IPS DF 4.7 (cell line): ENCODE measurements at regions not wholly inside any gene's neighbourhood (a gene's known extent, or its start where the extent isn't known, plus 50 kb on each side); places are given as distances from the start of the nearest gene placed in this dataset.
"Not testable (repeated sequence)": the region's sequence is repeated elsewhere in the genome, so short reads cannot be mapped to it uniquely, and the experiment has no call there.

Experiments used
- DNase-seq: peaks from one replicate; pipeline ENCODE4 v3.0.0-alpha.2; 2013; ENCODE audit warnings: low spot score; ENCODE audit errors: extremely low read depth

DNA sequence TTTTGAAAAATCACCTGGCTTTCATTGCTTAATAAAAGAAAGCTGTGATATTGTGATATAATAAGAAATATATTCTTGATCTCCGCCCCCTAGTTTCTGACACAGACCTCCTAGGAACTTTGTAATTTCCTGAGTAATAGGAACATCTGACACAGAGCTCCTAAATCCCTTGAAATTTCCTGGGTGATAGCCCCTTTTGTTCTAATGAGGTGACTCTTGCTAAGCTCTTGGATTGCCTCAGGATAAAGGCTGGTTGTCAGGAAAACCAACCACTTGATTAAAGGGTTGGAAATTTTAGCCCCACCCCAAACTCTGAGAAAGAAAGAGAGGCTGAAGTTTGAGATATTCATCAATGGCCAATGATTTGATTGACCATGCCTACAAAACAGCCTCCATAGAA, 326.4 kb upstream of the KIF2B start:
- no peak for DNase-seq

GRCh38 chr17:53492532-53492931, 330.2 kb upstream of the KIF2B start:
- DNase-seq, result no peak

- no peak for DNase-seq
These were observed 332.2 kb upstream of the KIF2B start for GRCh38 chr17:53490447-53490968.

DNA sequence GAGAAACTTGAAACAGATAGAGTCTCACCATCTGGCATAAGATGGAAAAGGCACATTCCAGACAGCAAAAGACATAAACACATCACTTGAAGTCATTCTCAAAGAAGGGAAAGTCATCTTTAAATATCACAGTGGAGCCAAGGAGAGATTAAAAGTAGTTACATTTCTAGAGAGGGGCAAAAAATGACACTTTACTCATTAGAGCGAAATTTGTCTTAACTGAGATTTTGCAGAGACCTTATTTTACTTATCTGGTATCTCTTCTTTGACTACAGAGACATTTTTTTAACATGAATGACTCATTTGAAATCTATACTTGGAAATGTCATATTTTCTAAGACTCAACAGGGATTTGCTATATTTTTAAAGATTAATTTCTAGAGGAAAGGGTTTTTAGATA, 339.0 kb upstream of the KIF2B start:
- no peak for DNase-seq

DNA sequence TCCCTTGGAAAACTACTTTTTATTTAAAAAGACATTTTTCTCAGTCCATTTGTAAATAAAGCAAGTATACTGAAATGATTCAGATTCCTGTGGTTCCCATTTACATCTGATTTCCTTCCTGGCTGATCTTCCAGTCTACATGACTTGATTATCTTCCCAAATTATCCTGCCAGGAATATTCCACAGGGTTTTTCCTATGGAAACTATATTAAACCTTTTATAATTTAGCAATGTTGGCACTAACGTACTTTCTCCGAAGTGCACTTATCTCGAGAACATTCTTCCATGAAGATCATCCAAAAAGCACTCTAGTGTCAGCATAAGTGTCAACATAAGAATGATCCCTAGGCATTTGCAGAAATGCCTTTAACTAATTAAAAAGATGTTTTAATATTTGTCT, 347.7 kb upstream of the KIF2B start:
- DNase-seq, result no peak

GRCh38 chr17:53472586-53472985, 350.1 kb upstream of the KIF2B start:
- no peak for DNase-seq

DNA sequence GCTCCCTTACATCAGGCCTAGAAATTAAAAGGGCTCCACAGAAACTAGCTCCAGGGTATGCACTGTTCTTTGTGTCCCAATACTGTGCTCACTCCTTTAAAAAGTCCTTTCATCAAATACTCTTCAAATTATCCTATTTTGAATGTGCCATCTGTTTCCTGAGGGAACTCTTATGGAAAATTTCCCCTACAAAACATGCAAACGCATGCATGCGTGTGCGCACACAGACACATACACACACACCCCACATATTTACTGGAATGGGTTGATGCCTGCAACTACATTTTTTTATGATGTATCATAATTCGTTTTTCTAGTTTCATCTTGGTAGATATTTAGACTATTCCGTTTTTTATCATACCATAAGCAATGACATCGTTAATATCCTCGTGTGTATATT, 351.2 kb upstream of the KIF2B start:
- no peak for DNase-seq

- DNase-seq, result no peak
These were observed 352.1 kb upstream of the KIF2B start for GRCh38 chr17:53470626-53471025.

DNA sequence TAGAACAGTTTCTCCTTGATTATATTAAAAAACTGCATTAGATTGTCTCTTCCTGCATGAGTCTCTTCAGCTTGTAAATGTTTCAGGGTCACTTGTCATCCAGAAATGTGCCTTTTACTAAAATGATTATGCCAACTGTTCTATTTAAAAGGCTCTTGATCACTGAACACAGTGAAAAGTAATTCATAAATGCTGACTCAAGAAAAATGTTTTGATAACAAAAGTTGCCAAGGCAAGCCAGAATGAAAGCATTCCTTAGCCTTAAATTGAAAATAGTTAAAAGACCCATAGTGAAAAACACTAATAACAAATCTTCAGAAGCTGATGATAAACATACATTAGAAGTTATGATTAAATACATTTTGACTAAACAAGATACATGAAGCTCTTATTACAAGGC, 356.0 kb upstream of the KIF2B start:
- no peak for DNase-seq

DNA sequence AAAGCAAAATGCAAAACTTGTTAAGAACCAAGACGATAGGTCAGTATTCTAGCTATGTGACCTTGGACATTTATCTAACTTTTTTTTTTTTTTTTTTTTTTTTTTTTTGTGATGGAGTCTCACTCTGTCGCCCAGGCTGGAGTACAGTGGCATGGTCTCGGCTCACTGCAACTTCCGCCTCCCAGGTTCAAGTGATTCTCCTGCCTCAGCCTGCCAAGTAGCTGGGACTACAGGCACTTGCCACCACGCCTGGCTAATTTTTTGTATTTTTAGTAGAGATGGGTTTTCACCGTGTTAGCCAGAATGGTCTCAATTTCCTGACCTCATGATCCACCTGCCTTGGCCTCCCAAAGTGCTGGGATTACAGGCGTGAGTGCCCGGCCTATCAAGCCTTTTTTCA, 358.3 kb upstream of the KIF2B start:
- not testable (repeated sequence) for DNase-seq

GRCh38 chr17:53463363-53463762, 359.4 kb upstream of the KIF2B start:
- DNase-seq, result no peak

DNA sequence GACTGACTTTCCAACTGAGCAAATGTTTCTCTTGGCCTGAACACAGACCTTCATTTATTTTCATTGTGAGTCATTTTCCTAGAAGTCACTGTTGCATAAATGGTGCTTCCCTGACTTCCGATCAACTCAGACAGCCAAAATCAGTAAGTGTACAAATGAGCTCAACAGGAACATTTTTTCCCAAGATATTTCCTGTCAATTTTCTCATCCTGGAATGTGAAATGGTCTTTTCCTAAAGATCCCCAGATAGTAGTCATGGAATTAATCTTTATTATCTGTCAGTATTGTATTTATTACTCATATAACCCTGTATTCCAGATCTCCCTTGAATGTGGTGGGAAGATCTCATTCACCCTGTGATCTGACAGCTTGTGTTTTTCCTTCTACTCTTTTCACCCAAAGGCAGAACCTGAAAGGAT, 360.3 kb upstream of the KIF2B start:
- no peak for DNase-seq

DNA sequence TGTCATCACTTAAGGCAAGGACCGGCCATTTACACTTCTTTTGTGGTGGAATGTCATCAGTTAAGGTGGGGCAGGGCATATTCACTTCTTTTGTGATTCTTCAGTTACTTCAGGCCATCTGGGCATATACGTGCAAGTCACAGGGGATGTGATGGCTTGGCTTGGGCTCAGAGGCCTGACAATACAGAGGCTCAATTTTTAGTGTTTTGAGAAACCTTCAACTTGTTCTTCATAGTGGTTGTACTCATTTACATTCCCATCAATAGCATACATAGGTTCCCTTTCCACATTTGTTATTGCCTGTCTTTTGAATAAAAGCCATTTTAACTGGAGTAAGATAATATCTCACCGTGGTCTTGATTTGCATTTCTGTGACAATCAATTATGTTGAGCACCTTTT, 366.8 kb upstream of the KIF2B start:
- not testable (repeated sequence) for DNase-seq

DNA sequence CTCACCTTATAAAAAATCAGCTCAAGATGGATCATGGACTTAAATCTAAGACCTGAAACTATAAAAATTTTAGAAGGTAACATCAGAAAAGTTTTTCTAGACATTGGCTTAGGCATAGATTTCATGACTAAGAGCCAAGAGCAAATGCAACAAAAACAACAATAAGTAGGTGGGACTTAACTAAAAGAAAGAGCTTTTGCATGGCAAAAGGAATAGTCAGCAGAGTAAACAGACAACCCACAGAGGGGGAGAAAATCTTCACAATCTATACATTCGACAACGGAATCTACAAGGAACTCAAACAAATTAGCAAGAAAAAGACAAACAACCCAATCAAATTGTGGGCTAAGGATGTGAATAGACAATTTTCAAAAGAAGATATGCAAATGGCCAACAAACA, 368.4 kb upstream of the KIF2B start:
- no peak for DNase-seq

DNA sequence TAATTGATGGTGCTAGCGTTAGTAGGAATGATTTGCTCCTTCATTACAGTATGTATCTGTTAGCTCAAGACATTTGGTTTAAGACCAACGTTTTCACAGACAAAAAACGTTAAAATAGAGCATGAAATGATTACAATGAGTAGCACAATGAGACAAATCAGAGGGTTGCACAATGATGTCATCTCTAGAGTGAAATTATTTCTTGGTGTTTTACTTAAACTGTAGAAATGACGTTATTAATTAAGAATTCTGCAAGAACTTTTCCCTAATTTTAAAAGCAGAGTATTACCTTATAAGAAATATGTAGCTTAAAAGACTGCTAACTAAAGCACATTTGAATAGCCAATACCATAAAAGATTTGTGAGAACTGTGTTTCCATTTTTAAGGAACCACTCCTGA, 373.4 kb upstream of the KIF2B start:
- no peak for DNase-seq

DNA sequence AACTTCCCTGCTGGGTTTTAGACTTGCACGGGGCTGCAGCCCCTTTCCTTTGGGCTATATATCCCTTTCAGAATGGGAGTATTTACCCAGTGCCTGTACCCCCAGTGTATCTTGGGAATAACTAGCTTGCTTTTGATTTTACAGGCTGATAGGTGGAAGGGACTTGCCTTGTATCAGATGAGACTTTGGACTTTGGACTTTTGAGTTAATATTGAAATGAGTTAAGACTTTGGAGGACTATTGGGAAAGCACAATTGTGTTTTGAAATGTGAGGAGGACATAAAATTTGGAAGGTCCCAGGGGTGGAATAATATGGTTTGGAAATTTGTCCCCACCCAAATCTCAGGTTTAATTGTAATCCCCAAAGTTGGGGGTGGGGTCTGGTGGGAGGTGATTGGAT, 393.8 kb upstream of the KIF2B start:
- no peak for DNase-seq

DNA sequence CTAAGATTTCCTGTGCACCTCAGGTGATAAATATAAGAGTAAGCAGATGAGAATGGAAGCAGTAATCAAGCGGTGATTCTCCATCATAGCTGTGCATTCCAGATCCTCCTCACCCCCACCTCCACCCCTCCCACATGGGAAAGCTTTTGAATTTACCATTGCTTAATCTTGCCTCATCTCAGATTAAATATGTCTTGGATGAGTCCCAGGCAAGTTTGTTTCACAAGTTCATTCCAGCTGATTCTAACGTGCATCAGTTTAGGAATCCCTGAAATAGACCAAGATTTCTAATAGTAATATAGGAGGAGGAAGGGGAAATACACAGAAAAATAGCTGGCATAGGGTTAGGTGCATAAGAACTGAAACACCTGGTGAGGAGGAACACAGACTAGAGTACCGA, 396.2 kb upstream of the KIF2B start:
- no peak for DNase-seq

GRCh38 chr17:53420035-53420641, 402.6 kb upstream of the KIF2B start:
- no peak for DNase-seq

GRCh38 chr17:53409588-53409987, 413.1 kb upstream of the KIF2B start:
- no peak for DNase-seq

- no peak for DNase-seq
These were observed 415.8 kb upstream of the KIF2B start for GRCh38 chr17:53406907-53407306.

GRCh38 chr17:53391197-53391596, 431.5 kb upstream of the KIF2B start:
- DNase-seq, result no peak

DNA sequence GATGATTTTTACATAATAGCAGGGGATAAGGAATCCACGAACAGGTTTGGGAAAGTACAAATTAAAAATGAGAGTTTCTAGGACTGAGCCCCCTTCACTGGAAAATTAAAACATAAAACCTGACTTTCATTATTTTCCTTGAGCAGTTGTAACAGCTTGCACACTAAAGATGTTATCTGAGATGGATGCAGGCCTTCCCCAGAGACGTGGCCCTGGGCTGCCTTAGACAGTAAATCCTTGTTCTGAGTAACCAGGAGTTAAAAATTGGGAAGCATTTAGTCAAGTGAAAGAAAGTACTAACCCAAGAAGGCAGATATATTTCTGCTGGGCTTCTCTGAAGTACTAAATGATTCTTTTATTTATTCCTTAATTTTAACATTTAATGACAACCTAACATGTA, 432.2 kb upstream of the KIF2B start:
- DNase-seq, result no peak

DNA sequence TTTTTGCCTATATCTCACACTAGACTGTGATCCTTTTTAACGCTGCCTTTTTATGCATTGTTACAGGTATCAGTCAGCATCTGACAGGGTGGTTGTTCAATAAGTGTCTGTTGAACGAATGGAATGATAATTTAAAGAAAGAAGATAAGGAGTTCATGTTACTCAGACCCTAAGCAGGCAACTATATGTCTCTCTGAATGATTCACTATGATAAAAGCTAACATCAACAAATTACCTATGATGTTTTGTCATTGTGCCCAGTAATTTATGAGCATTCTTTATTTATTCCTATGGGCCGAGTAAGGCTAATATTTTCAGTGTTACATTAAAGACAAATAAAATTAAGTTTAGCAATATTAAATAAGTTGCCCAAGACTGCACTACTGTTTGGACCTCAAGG, 435.0 kb upstream of the KIF2B start:
- no peak for DNase-seq

DNA sequence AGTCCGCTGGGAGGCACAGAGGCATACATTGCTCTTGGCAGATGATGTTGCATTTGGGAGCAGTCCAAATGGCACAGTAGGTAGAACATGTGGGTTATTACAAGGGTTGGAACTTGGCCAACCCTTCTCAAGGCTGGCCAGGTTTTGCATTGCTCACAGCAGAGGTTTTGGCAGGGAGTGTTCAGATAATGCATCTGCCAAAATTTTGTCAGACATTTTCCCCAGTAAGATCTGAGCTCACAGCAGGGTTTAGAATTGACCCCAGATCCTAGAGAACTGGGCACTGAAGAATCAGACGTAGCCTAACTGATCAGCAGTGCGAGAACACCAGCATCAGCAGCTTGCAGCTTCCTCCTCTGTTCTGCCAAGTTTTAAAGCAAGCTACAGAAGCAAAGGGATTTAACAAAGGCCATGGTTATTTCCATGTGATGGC, 468.8 kb upstream of the KIF2B start:
- DNase-seq, result no peak
